ENCODE measurements at regions not wholly inside any gene's neighbourhood (a gene's known extent, or its start where the extent isn't known, plus 50 kb on each side); places are given as distances from the start of the nearest gene placed in this dataset.

GRCh38 chr11:70776914-70777532 lies 378.7 kb downstream of the CTTN start:
- no peak for DNase-seq

DNA sequence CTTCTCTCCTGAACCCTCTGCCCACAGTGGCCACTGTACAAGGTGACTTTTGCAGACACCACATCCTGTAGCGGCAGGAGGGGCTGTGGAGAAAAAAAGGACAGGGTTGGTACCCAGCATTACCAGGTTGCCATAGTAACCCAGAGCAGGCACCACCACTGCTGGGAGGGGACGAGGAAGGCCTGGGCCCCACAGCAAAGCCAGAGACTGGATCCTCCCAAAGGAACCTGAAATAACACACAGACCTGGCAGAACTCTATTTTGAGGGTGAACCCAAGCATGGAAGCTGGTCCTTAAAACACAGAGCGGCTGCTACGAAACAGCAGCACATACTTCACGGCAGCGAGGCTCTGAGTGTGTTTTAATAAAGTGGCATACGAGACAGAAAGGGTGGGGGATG lies 380.6 kb downstream of the CTTN start:
- no peak for DNase-seq

DNA sequence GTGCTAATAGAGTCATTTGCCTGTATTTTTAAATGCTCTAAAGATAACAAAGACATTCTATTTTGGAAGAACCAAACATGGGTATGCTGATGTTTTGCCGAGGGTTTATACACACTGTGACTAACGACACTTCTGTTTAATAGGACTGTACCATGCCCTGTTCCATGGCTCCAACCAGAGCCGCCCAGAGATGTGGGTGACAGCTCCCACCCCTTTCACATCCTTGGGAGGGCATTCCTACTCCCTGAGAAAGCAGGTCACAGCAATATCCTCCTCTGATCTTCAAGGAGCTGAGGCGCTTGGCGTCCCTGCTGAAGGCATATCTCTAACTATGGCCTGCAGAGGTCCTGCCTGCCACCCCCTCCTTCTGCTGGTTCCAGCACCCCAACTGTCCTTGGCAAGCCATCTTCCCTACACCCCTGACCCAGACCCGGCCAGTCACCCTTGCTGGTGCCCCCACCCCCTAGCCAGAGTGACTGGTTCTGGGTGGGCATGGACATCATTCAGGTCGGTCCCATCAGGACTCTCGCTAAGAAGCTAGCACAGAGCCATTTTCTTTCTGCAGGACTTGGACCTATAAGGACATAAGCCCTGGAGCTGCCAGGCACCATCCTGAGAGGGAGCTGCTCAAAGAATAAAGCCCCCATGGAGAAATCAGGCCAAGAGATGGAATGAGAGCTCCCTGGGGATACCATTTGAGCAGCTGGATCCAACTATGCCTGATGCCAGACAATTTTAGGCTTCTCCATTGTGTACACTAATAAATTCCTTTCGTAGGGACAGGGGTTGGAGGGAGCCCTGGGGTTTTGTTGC lies 381.3 kb downstream of the CTTN start:
- no peak for DNase-seq

GRCh38 chr11:70780246-70780535 lies 381.9 kb downstream of the CTTN start:
- no peak for DNase-seq

- DNase-seq = no peak
Observed at GRCh38 chr11:70782401-70782913, 384.1 kb downstream of the CTTN start.

DNA sequence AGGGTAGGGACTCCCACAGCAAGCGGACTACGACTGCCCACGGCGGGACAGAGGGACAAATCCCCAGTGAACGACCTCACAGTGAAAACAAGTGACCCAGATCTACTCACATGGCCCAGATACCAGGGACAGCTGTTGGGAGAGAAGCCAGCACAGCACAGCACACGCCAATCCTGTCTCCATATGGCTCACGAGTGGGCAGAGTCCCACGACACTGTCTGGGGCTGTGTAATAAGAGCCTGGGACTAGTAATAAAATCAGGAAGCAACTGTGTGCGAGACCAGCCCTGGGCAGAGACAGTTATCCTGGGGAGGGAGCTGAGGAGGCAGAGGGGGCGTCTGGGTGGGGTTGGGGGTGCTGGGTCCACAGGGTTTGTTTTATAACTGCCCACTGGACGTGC lies 385.0 kb downstream of the CTTN start:
- DNase-seq = no peak

GRCh38 chr11:70783821-70784220 lies 385.5 kb downstream of the CTTN start:
- DNase-seq = no peak

GRCh38 chr11:70785372-70785771 lies 387.0 kb downstream of the CTTN start:
- DNase-seq = no peak

DNA sequence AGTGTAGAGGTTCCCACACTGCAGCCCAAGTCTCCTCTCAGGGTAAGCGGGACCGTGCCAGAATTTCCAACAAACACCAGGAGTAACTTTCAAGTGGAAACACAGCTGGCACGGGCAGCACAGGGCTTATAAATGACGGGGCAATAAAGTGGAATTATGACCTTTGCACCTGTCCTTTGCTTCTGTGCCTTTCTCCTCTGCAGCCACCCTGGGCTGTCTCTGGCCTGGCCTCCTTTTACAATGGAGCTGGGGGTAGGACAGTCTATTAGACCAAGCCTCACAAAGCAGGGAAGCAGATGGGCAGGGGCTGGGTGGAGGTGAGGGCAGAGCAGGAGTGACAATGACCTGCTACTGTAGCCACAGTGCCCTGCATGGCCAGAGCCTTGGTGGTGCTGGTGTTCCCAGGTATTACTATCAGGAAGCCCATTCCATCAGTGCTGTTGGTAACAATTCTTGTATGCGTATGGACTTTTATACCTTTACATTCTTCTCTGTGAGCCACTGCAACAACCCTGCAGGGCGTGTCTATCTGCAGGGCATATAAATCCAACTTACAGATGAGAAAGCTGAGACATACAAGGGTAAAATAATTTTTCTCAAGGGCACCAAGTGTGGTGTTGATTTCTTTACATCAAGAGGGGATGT lies 387.8 kb downstream of the CTTN start:
- DNase-seq = no peak

- DNase-seq = no peak
Observed at GRCh38 chr11:70788248-70789022, 390.1 kb downstream of the CTTN start.

- DNase-seq = no peak
Observed at GRCh38 chr11:70790671-70791300, 392.5 kb downstream of the CTTN start.

DNA sequence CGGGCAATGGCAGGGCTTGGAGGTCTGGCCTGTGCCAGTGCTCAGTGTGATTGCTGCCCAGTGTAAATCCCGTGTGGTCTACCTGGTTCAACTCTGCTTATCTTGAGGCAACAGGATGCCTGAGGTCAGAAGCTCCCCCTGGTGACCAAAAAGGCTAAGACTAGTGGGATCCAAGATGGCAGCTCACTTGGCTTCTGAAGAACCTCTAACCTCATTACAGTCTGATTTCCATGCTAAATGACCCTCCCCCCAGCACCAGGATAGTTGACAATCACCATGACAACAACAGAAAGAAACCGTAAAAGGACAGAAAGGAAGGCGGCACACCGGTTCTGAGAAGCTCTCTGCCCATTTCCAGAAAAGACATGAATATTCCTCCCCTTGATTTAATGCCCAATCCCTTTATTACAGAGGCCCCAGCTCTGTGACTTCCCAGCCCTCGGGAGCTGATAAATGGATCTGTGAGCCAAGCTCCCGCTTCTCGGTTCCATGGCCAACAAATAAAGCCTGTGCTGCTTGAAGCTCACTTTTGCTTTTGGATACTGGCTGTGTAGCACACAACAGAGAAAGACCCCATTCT lies 398.4 kb downstream of the CTTN start:
- no peak for DNase-seq

DNA sequence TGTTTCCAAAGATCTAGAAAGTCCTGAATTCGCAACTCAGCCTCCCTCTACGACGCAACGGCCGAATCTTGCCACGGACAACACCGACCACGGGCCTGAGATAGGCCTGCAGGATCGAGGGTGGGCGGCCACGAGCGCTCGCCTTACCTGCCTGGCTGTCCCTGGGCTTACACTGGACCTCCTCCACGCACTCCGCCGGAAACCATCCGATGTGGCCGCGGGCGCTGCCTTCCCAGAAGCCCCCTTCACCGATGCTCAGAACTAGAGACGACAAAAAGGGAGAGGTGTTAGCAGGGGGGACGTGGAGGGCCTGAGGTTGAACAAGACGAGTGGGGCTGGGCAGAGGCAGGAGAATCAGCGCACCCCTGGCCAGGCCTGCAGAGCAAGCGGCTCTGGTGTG lies 400.0 kb downstream of the CTTN start:
- DNase-seq = no peak

DNA sequence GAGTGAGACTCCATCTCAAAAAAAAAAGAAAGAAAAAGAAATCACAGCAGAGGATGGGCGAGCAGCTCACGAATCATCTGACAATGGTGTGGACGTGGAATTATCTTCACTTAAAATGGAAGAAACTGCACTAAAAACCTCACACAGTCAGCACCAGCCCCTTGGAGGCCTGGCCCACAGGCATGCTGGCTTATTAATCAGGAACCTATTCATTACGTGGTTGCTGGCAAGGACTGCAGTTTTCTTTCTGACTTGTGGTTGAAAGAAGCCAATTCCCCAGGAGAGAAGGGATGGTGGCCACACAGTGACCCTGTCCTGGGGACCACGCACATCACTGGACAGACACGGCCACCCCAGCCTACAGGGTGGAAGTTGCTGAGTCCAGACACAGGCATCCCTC lies 401.1 kb downstream of the CTTN start:
- DNase-seq = no peak

DNA sequence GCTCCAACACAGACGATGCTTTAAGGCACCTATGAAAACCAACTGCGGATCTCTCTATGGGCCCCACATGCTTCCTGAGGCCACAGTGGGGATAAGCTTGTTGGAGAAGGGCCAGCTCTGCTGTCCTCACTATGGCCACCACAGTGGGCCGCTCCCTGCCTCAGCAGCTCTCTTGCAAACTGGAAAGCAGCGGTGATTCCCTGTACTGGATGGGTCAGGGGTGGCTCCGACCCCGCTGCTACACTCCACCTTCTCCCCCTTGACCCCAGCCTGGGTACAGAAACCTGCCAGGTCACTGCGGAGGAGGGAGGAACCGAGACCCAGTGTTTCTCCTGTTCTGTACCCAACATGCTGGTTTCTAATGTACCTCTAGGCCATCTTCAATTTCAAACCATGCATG lies 403.9 kb downstream of the CTTN start:
- no peak for DNase-seq

DNA sequence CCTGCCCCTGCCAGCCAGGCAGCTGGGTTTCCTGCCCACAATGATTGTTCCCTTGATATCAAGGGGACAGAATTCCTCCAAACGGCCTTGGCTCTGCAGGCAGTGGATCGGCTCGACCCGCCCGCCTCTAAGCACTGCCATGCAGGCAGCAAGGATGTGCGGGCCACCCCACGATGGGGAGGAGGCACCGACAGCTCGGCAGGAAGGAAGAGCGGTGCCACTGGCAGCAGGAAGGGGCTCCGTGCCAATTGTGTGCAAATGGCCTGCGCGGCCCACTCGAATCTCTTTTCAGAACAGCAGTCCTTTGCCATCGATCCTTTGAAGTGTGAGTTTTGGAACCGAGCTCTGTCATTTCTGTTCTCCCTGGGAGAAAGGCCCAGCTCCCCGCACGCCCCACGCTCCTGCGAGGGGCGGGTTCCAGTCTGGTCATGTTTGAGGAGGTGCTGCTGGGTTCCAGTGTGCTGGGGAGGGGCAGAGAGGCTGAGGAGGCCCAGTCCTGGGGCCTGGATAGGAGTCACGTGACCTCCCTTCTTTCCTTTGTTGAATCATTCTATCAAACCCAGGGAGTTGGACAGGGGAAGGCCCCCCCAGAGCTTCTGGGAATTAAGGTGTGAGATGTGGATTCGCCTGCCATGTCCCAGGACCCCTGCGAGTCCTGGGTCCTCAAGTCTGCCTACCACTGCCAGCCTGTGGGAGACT lies 406.0 kb downstream of the CTTN start:
- no peak for DNase-seq

DNA sequence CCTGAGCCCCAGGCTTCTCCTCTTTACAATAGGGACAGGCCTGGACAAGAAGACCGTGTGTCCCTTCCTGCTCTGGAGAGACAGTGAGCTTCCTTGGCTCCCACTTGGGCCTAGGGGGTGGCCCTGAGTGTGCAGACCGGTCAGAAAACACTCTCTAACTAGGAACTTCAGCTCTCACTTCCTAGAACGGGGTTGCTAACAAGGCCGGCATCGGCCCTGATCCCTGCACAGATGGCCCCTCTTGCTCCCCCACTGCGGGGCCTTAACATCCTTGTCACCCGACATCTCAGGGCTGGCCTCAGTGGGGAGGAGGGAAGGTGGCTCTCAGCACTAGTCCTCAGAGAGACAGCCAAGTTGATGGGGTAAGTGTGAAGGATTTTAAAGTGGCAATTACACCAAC lies 406.9 kb downstream of the CTTN start:
- no peak for DNase-seq

- no peak for DNase-seq
Observed at GRCh38 chr11:70805971-70806370, 407.6 kb downstream of the CTTN start.

DNA sequence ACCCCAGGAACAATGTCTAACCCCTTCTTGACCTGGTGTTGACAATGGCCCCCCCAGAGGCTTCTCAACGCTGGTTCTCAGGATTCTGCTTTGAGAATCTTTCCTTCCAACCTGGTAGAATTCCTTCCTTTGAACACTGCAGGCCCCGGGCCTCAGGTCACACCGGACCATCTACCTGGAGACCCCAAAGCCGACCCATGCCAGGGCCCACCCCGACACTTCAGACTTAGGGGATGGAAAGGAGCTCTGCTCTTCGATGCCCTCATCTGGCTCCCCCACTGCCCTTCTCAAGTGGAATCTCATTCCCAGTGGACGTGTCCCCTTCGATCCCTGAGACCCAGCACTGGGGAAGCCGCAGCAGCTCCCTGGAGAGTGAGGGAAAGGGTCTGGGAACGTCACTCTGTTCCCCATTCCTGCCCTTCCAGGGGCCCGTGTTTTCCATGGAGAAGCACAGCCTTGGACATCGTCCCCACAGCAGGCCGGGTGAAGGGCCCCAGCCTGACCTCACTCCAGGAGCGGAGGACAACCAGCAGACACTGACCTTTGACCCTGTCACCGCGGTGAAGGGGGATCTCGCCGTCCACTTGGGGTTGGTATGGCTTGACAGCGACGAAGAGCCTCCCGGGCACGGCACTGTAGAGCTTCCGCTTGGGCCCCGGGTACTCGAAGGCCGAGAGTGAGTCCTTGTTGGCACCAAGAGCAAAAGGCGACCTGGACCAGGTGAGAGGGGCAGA lies 408.3 kb downstream of the CTTN start:
- no peak for DNase-seq

DNA sequence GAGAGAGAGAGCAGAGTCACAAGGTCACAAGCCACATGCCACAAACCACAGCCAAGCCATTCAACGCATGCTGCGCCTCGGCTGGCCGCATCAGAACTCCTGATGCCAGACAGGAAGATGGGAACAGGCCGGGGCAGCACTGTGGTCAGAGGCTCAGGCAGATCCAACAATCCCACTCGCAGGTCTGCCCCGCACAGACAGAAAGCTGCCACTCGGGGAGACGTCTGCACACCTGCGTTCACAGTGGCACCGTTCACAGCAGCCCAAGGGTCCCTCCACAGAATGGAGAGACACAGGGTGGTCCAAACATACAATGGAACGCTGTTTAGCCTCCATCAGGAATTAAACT lies 408.8 kb downstream of the CTTN start:
- DNase-seq = no peak

- no peak for DNase-seq
Observed at GRCh38 chr11:70808686-70809375, 410.5 kb downstream of the CTTN start.
